ENCODE measurements at regions not wholly inside any gene's neighbourhood (a gene's known extent, or its start where the extent isn't known, plus 50 kb on each side); places are given as distances from the start of the nearest gene placed in this dataset.
"Not testable (repeated sequence)": the region's sequence is repeated elsewhere in the genome, so short reads cannot be mapped to it uniquely, and the experiment has no call there.

- H3K4me3 ChIP-seq (ENCODE audit: low read length), result no peak overlapping the region
- Mint-ChIP-seq H3K4me1 (no peaks in the 10 kb centered on the region), H3K9me3 (peaks cover 7 to 13% of the 10 kb centered on the region in 2 donors), H3K27ac (no peak overlapping the region), H3K4me3 (no peak overlapping the region), H3K27me3 (ENCODE audit: low read depth in 2 of 2) (no peaks in the 10 kb centered on the region), H3K36me3 (no peaks in the 10 kb centered on the region)
- no peaks in the 10 kb centered on the region for H3K36me3 ChIP-seq (ENCODE audit: control insufficient read depth, insufficient read depth, low read length)
- no CpG with 5 or more reads among the region's 2 CpGs for WGBS (ENCODE audit: insufficient coverage)
- no peaks in the 10 kb centered on the region for H3K4me1 ChIP-seq (ENCODE audit: control insufficient read depth, insufficient read depth, low read length)
- TF ChIP-seq, protein P1, sequence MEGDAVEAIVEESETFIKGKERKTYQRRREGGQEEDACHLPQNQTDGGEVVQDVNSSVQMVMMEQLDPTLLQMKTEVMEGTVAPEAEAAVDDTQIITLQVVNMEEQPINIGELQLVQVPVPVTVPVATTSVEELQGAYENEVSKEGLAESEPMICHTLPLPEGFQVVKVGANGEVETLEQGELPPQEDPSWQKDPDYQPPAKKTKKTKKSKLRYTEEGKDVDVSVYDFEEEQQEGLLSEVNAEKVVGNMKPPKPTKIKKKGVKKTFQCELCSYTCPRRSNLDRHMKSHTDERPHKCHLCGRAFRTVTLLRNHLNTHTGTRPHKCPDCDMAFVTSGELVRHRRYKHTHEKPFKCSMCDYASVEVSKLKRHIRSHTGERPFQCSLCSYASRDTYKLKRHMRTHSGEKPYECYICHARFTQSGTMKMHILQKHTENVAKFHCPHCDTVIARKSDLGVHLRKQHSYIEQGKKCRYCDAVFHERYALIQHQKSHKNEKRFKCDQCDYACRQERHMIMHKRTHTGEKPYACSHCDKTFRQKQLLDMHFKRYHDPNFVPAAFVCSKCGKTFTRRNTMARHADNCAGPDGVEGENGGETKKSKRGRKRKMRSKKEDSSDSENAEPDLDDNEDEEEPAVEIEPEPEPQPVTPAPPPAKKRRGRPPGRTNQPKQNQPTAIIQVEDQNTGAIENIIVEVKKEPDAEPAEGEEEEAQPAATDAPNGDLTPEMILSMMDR (IDR thresholded peaks at IDR 0.05), result no peak
- H3K27ac ChIP-seq (ENCODE audit: low read length), result no peak overlapping the region
- no peaks in the 10 kb centered on the region for H3K9me3 ChIP-seq (ENCODE audit: control insufficient read depth, insufficient read depth, low read length)
- ATAC-seq (no peak), DNase-seq (no peak)
- H3K27me3 ChIP-seq (ENCODE audit: control insufficient read depth, insufficient read depth, low read length), result no peaks in the 10 kb centered on the region
- intact Hi-C loops (cut with micrococcal nuclease), result no loop called here
Measured at GRCh38 chr5:28947865-28948264, 1909.5 kb upstream of the CDH9 start.

- no peak for ATAC-seq
- H3K27me3 ChIP-seq (ENCODE audit: control insufficient read depth, insufficient read depth, low read length), result no peaks in the 10 kb centered on the region
- H3K36me3 Mint-ChIP-seq, result no peaks in the 10 kb centered on the region
- no peaks in the 10 kb centered on the region for H3K27me3 Mint-ChIP-seq (ENCODE audit: low read depth in 2 of 2)
- intact Hi-C loops (cut with micrococcal nuclease), result no loop called here
- H3K27ac ChIP-seq (ENCODE audit: low read length), result no peak overlapping the region
- DNase-seq, result no peak
- H3K9me3 ChIP-seq (ENCODE audit: control insufficient read depth, insufficient read depth, low read length), result peaks cover 12% of the 10 kb centered on the region
- H3K4me3 Mint-ChIP-seq, result no peak overlapping the region
- H3K9me3 Mint-ChIP-seq, result peaks cover 4 to 8% of the 10 kb centered on the region in 2 donors
- no peaks in the 10 kb centered on the region for H3K4me1 Mint-ChIP-seq
- no peaks in the 10 kb centered on the region for H3K36me3 ChIP-seq (ENCODE audit: control insufficient read depth, insufficient read depth, low read length)
- TF ChIP-seq, protein P1 (IDR thresholded peaks at IDR 0.05), result no peak
- no peak overlapping the region for H3K4me3 ChIP-seq (ENCODE audit: low read length)
- no peak overlapping the region for H3K27ac Mint-ChIP-seq
- H3K4me1 ChIP-seq (ENCODE audit: control insufficient read depth, insufficient read depth, low read length), result no peaks in the 10 kb centered on the region
Measured at GRCh38 chr5:28945859-28946258, 1907.5 kb upstream of the CDH9 start.

- H3K27me3 Mint-ChIP-seq (ENCODE audit: low read depth in 2 of 2); H3K36me3 ChIP-seq (ENCODE audit: control insufficient read depth, insufficient read depth, low read length); H3K4me3 ChIP-seq (ENCODE audit: low read length); H3K4me1 Mint-ChIP-seq; DNase-seq; H3K4me1 ChIP-seq (ENCODE audit: control insufficient read depth, insufficient read depth, low read length); H3K4me3 Mint-ChIP-seq; H3K27ac ChIP-seq (ENCODE audit: low read length); H3K36me3 Mint-ChIP-seq; H3K27ac Mint-ChIP-seq; ATAC-seq; H3K9me3 ChIP-seq (ENCODE audit: control insufficient read depth, insufficient read depth, low read length); intact Hi-C loops (cut with micrococcal nuclease); H3K27me3 ChIP-seq (ENCODE audit: control insufficient read depth, insufficient read depth, low read length): not testable (repeated sequence)
- 83% methylated on average over 24 of the region's 24 CpGs for WGBS (ENCODE audit: insufficient coverage)
- H3K9me3 Mint-ChIP-seq, result peaks cover 5 to 20% of the 10 kb centered on the region in 2 donors
Measured at GRCh38 chr5:28929366-28929765, 1891.0 kb upstream of the CDH9 start.

GRCh38 chr5:28928327-28928790 is 1890.0 kb upstream of the CDH9 start:
- H3K4me1 ChIP-seq (ENCODE audit: control insufficient read depth, insufficient read depth, low read length); H3K4me3 ChIP-seq (ENCODE audit: low read length); DNase-seq; H3K27me3 Mint-ChIP-seq (ENCODE audit: low read depth in 2 of 2); H3K4me1 Mint-ChIP-seq; H3K27ac ChIP-seq (ENCODE audit: low read length); H3K36me3 ChIP-seq (ENCODE audit: control insufficient read depth, insufficient read depth, low read length); H3K27ac Mint-ChIP-seq; ATAC-seq; H3K27me3 ChIP-seq (ENCODE audit: control insufficient read depth, insufficient read depth, low read length); H3K9me3 ChIP-seq (ENCODE audit: control insufficient read depth, insufficient read depth, low read length); H3K4me3 Mint-ChIP-seq; H3K36me3 Mint-ChIP-seq; intact Hi-C loops (cut with micrococcal nuclease): not testable (repeated sequence)
- WGBS (ENCODE audit: insufficient coverage), result 77% methylated on average over 23 of the region's 23 CpGs
- H3K9me3 Mint-ChIP-seq, result peaks cover 5 to 20% of the 10 kb centered on the region in 2 donors
